Natural killer cell (primary cell): ENCODE measurements at regions not wholly inside any gene's neighbourhood (a gene's known extent, or its start where the extent isn't known, plus 50 kb on each side); places are given as distances from the start of the nearest gene placed in this dataset.
"Not testable (repeated sequence)": the region's sequence is repeated elsewhere in the genome, so short reads cannot be mapped to it uniquely, and the experiment has no call there.

Experiments used
- ATAC-seq, 3 donors: fragments of 150-1000 bp in 2 of 3; fragments of 200-7000 bp in 1 of 3; cut with Tn5 transposase; 1 replicate in 1 of 3; 2 replicates in 2 of 3; pipeline ENCODE4 v1.10.0; 2021; ENCODE audit warnings: mild to moderate bottlenecking in 2 of 3, moderate library complexity in 2 of 3
- DNase-seq, 2 donors: peaks; one replicate each; pipeline versions ENCODE4 v3.0.0 to v3.0.0-alpha.2; 2013 to 2021; ENCODE audit warnings: mixed read lengths in 1 of 2
- H3K27ac ChIP-seq: one replicate; pipeline ENCODE4 v1.5.1; 2013; ENCODE audit warnings: mild to moderate bottlenecking, low read length
- H3K27me3 ChIP-seq: one replicate; pipeline ENCODE4 v1.6.1; 2013; ENCODE audit warnings: low read length; ENCODE audit not compliant: control insufficient read depth, insufficient read depth
- H3K36me3 ChIP-seq: one replicate; pipeline ENCODE4 v1.6.1; 2013; ENCODE audit warnings: low read length; ENCODE audit not compliant: control insufficient read depth, insufficient read depth
- H3K4me1 ChIP-seq: one replicate; pipeline ENCODE4 v1.6.1; 2013; ENCODE audit warnings: low read length; ENCODE audit not compliant: control insufficient read depth, insufficient read depth
- H3K4me3 ChIP-seq: one replicate; pipeline ENCODE4 v1.5.1; 2013; ENCODE audit warnings: low read length
- H3K9me3 ChIP-seq: one replicate; pipeline ENCODE4 v1.6.1; 2013; ENCODE audit warnings: low read length; ENCODE audit not compliant: control insufficient read depth, insufficient read depth
- H3K27ac Mint-ChIP-seq, 2 donors: one replicate each; pipeline ENCODE4 v1.8.0; 2022; ENCODE audit warnings: mild to moderate bottlenecking in 2 of 2, mixed read lengths in 2 of 2, moderate library complexity in 1 of 2
- H3K27me3 Mint-ChIP-seq, 2 donors: one replicate each; pipeline ENCODE4 v1.8.0; 2022; ENCODE audit warnings: low read depth in 2 of 2, mixed read lengths in 2 of 2
- H3K36me3 Mint-ChIP-seq: one replicate; pipeline ENCODE4 v1.8.0; 2022; ENCODE audit warnings: mixed read lengths
- H3K4me1 Mint-ChIP-seq, 2 donors: one replicate each; pipeline ENCODE4 v1.8.0; 2022; ENCODE audit warnings: mixed read lengths in 2 of 2
- H3K4me3 Mint-ChIP-seq: one replicate; pipeline ENCODE4 v1.8.0; 2022; ENCODE audit warnings: mild to moderate bottlenecking, moderate library complexity, mixed read lengths
- H3K9me3 Mint-ChIP-seq, 2 donors: one replicate each; pipeline ENCODE4 v1.8.0; 2022; ENCODE audit warnings: mixed read lengths in 2 of 2
- WGBS: methylation state at CpG from one replicate; pipeline ENCODE4 v1.1.7; 2013; ENCODE audit warnings: missing lambda C conversion rate; ENCODE audit not compliant: insufficient coverage; 5-methylcytosine and 5-hydroxymethylcytosine counted together
- intact Hi-C: fragments of 100-400 bp; cut with micrococcal nuclease; formaldehyde crosslinking; loops from one replicate; pipeline ENCODE4 v1.14.2; 2022
- TF ChIP-seq, protein P1 (sequence below): fragments of 200-600 bp; IDR thresholded peaks from one replicate; pipeline ENCODE4 v1.8.0; 2022; ENCODE audit warnings: antibody characterized with exemption

DNA sequence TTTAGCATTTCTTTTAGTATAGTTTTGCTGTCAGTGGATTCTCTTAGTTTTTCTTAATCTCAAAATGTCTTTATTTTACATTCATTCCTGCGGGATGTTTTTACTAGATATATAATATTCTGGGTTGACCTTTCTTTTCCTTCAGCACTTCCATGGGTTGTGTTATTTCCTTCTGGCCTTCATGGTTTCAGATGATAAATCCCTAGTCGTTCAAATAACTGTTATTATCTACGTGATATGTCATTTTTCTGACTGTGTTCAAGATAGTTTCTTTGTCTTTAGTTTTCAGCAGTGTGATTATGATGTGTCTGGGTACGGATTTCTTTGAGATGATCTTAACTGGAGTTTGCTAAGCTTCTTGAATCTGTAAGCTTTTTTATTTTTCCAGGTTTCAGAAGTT, 75.7 kb upstream of the ELN start:
- ATAC-seq (no peak), DNase-seq (no peak)
- no peaks in the 10 kb centered on the region for H3K9me3 ChIP-seq
- no peaks in the 10 kb centered on the region for H3K36me3 ChIP-seq
- H3K27ac ChIP-seq = no peak overlapping the region
- H3K4me1 ChIP-seq = no peaks in the 10 kb centered on the region
- peaks cover 6% of the 10 kb centered on the region for H3K36me3 Mint-ChIP-seq
- H3K9me3 Mint-ChIP-seq = peaks cover 5 to 8% of the 10 kb centered on the region in 2 donors
- H3K27me3 Mint-ChIP-seq = peaks cover 18 to 37% of the 10 kb centered on the region in 2 donors
- intact Hi-C loops = no loop called here
- H3K27me3 ChIP-seq = no peaks in the 10 kb centered on the region
- no peak overlapping the region for H3K4me3 Mint-ChIP-seq
- TF ChIP-seq, protein P1, sequence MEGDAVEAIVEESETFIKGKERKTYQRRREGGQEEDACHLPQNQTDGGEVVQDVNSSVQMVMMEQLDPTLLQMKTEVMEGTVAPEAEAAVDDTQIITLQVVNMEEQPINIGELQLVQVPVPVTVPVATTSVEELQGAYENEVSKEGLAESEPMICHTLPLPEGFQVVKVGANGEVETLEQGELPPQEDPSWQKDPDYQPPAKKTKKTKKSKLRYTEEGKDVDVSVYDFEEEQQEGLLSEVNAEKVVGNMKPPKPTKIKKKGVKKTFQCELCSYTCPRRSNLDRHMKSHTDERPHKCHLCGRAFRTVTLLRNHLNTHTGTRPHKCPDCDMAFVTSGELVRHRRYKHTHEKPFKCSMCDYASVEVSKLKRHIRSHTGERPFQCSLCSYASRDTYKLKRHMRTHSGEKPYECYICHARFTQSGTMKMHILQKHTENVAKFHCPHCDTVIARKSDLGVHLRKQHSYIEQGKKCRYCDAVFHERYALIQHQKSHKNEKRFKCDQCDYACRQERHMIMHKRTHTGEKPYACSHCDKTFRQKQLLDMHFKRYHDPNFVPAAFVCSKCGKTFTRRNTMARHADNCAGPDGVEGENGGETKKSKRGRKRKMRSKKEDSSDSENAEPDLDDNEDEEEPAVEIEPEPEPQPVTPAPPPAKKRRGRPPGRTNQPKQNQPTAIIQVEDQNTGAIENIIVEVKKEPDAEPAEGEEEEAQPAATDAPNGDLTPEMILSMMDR = no peak
- H3K27ac Mint-ChIP-seq = no peak overlapping the region
- 93% methylated on average over 2 of the region's 4 CpGs for WGBS
- H3K4me1 Mint-ChIP-seq = no peaks in the 10 kb centered on the region
- H3K4me3 ChIP-seq = no peak overlapping the region

- no peaks in the 10 kb centered on the region for H3K36me3 ChIP-seq
- Mint-ChIP-seq H3K4me1 (no peaks in the 10 kb centered on the region), H3K9me3 (peaks cover 1 to 2% of the 10 kb centered on the region in 2 donors), H3K27ac (no peak overlapping the region), H3K27me3 (peaks cover 16 to 26% of the 10 kb centered on the region in 2 donors), H3K36me3 (no peaks in the 10 kb centered on the region), H3K4me3 (no peak overlapping the region)
- no peak overlapping the region for H3K4me3 ChIP-seq
- intact Hi-C loops = no loop called here
- TF ChIP-seq, protein P1 = no peak
- H3K27me3 ChIP-seq = no peaks in the 10 kb centered on the region
- H3K4me1 ChIP-seq = no peaks in the 10 kb centered on the region
- 85% methylated on average over 3 of the region's 3 CpGs for WGBS
- ATAC-seq (no peak), DNase-seq (no peak)
- no peak overlapping the region for H3K27ac ChIP-seq
- H3K9me3 ChIP-seq = no peaks in the 10 kb centered on the region
These were observed 73.8 kb upstream of the ELN start for GRCh38 chr7:73954181-73954580.

- WGBS = no CpG with 5 or more reads among the region's 2 CpGs
- TF ChIP-seq, protein P1 = no peak
These were observed 73.1 kb upstream of the ELN start for GRCh38 chr7:73954861-73955260.

GRCh38 chr7:73960548-73960947, 67.4 kb upstream of the ELN start:
- H3K27ac Mint-ChIP-seq = no peak overlapping the region
- DNase-seq = no peak
- Histone ChIP-seq H3K36me3 (no peaks in the 10 kb centered on the region), H3K27ac (no peak overlapping the region), H3K9me3 (peaks cover 6% of the 10 kb centered on the region), H3K27me3 (no peaks in the 10 kb centered on the region), H3K4me1 (no peaks in the 10 kb centered on the region), H3K4me3 (no peak overlapping the region)
- TF ChIP-seq, protein P1 = no peak
- H3K4me1 Mint-ChIP-seq = no peaks in the 10 kb centered on the region
- H3K4me3 Mint-ChIP-seq = no peak overlapping the region
- H3K27me3 Mint-ChIP-seq = peaks cover 6 to 8% of the 10 kb centered on the region in 2 donors
- ATAC-seq = no peak
- intact Hi-C loops = no loop called here
- H3K36me3 Mint-ChIP-seq = peaks cover 15% of the 10 kb centered on the region
- 33% methylated on average over 2 of the region's 3 CpGs for whole genome bisulfite sequencing
- H3K9me3 Mint-ChIP-seq = peaks cover 8 to 14% of the 10 kb centered on the region in 2 donors

More at GRCh38 chr7:73954861-73955260, 73.1 kb upstream of the ELN start:
- no peaks in the 10 kb centered on the region for H3K36me3 ChIP-seq
- ATAC-seq = no peak
- Mint-ChIP-seq H3K9me3 (no peaks in the 10 kb centered on the region), H3K4me3 (no peak overlapping the region), H3K27me3 (peaks cover 14 to 24% of the 10 kb centered on the region in 2 donors), H3K4me1 (no peaks in the 10 kb centered on the region), H3K36me3 (no peaks in the 10 kb centered on the region), H3K27ac (no peak overlapping the region)
- no peaks in the 10 kb centered on the region for H3K9me3 ChIP-seq
- intact Hi-C loops = no loop called here
- no peak overlapping the region for H3K4me3 ChIP-seq
- no peaks in the 10 kb centered on the region for H3K4me1 ChIP-seq
- H3K27me3 ChIP-seq = no peaks in the 10 kb centered on the region
- H3K27ac ChIP-seq = no peak overlapping the region
- no peak for DNase-seq

DNA sequence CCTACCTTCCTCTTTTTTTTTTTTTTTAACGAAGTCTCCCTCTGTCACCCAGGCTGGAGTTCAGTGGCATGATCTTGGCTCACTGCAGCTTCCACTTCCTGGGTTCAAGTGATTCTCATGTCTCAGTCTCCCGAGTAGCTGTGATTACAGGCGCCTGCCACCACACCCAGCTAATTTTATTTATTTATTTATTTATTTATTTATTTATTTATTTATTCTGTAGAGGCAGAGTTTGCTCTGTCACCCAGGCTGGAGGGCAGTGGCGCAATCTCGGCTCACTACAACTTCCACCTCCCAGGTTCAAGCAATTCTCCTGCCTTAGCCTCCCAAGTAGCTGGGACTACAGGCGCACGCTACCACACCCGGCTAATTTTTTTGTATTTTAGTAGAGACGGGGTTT, 66.0 kb upstream of the ELN start:
- H3K9me3 Mint-ChIP-seq = peaks cover 8 to 14% of the 10 kb centered on the region in 2 donors
- H3K27me3 ChIP-seq, H3K4me3 Mint-ChIP-seq, H3K9me3 ChIP-seq, H3K36me3 ChIP-seq, H3K27ac Mint-ChIP-seq, H3K4me3 ChIP-seq, H3K4me1 ChIP-seq, H3K27me3 Mint-ChIP-seq, intact Hi-C loops, DNase-seq, H3K4me1 Mint-ChIP-seq, H3K27ac ChIP-seq, ATAC-seq: not testable (repeated sequence)
- WGBS = no CpG with 5 or more reads among the region's 9 CpGs
- H3K36me3 Mint-ChIP-seq = peaks cover 15% of the 10 kb centered on the region
